ENCODE measurements at regions not wholly inside any gene's neighbourhood (a gene's known extent, or its start where the extent isn't known, plus 50 kb on each side); places are given as distances from the start of the nearest gene placed in this dataset.

GRCh38 chr2:163367825-163368582, 367.8 kb downstream of the FIGN start:
- no peak for DNase-seq

- DNase-seq, result no peak
Observed at GRCh38 chr2:163364736-163365135, 371.1 kb downstream of the FIGN start.

- no peak for DNase-seq
Observed at GRCh38 chr2:163353551-163353950, 382.3 kb downstream of the FIGN start.

GRCh38 chr2:163351966-163352365, 383.8 kb downstream of the FIGN start:
- no peak for DNase-seq

- DNase-seq, result no peak
Observed at GRCh38 chr2:163351143-163351542, 384.7 kb downstream of the FIGN start.

- DNase-seq, result peak; percentile 70 to 91 (median 84)
Observed at GRCh38 chr2:163348857-163349380, 386.9 kb downstream of the FIGN start.

- peak; percentile 30 to 50 (median 30) for DNase-seq
Observed at GRCh38 chr2:163347982-163348856, 387.6 kb downstream of the FIGN start.

- DNase-seq, result peak; percentile 64 to 81 (median 78)
Observed at GRCh38 chr2:163345795-163346573, 389.8 kb downstream of the FIGN start.

- DNase-seq, result no peak
Observed at GRCh38 chr2:163343316-163343715, 392.5 kb downstream of the FIGN start.

GRCh38 chr2:163341426-163341825, 394.4 kb downstream of the FIGN start:
- DNase-seq, result no peak

GRCh38 chr2:163338270-163338669, 397.5 kb downstream of the FIGN start:
- DNase-seq, result no peak

- DNase-seq, result no peak
Observed at GRCh38 chr2:163324677-163325076, 411.1 kb downstream of the FIGN start.

GRCh38 chr2:163319006-163319405, 416.8 kb downstream of the FIGN start:
- DNase-seq, result peak; percentile 3 to 24 (median 6)

GRCh38 chr2:163314712-163315111, 421.1 kb downstream of the FIGN start:
- DNase-seq, result no peak

- no peak for DNase-seq
Observed at GRCh38 chr2:163312713-163313112, 423.1 kb downstream of the FIGN start.

GRCh38 chr2:163306647-163307046, 429.2 kb downstream of the FIGN start:
- no peak for DNase-seq

- no peak for DNase-seq
Observed at GRCh38 chr2:163302141-163302540, 433.7 kb downstream of the FIGN start.

- no peak for DNase-seq
Observed at GRCh38 chr2:163291790-163292189, 444.0 kb downstream of the FIGN start.

GRCh38 chr2:163281717-163282116, 443.1 kb upstream of the KCNH7 start:
- DNase-seq, result no peak

GRCh38 chr2:163269374-163270021, 430.9 kb upstream of the KCNH7 start:
- DNase-seq, result no peak

GRCh38 chr2:163266772-163267171, 428.2 kb upstream of the KCNH7 start:
- no peak for DNase-seq

GRCh38 chr2:163265562-163265961, 427.0 kb upstream of the KCNH7 start:
- no peak for DNase-seq

Measured in suppressor macrophage treated with lipopolysaccharide for 1 hour (primary cell).